PC-9 (cell line): ENCODE measurements at regions not wholly inside any gene's neighbourhood (a gene's known extent, or its start where the extent isn't known, plus 50 kb on each side); places are given as distances from the start of the nearest gene placed in this dataset.

Experiments
- BruUV-seq: library from RNA; stranded (reverse); fragments of 400-500 nt; replicated peaks from 2 replicates; lab custom pipeline; 2021; lab: Mats Ljungman, UMichigan
- CTCF ChIA-PET: fragments of 300-600 bp; sonication (Branson Sonifier 250); formaldehyde crosslinking; loops from one replicate; lab custom pipeline; 2022; ENCODE audit warnings: antibody characterized with exemption; lab: Charles Lee
- POLR2A ChIA-PET: fragments of 300-600 bp; sonication (Branson Sonifier 250); formaldehyde crosslinking; loops from one replicate; lab custom pipeline; 2022; ENCODE audit warnings: antibody characterized with exemption; ENCODE audit not compliant: unreplicated experiment; lab: Charles Lee
- DNase-seq, 2 experiments: peaks; one replicate each; pipeline versions ENCODE4 v3.0.0 to v3.0.0-alpha.2; 2015 to 2022; ENCODE audit warnings: mixed read lengths in 1 of 2
- H2AFZ ChIP-seq: fragments of 200-600 bp; sonication (generic); 2 replicates; pipeline ENCODE4 v1.8.1; 2017; ENCODE audit warnings: antibody characterized with exemption
- H3F3A ChIP-seq: fragments of 200-600 bp; sonication (generic); 2 replicates; pipeline ENCODE4 v1.8.1; 2017; ENCODE audit warnings: antibody characterized with exemption, mild to moderate bottlenecking, low read depth; ENCODE audit not compliant: insufficient read depth
- H3K27ac ChIP-seq: fragments of 200-600 bp; sonication (generic); 2 replicates; pipeline ENCODE4 v1.6.1; 2016; ENCODE audit warnings: mixed run types
- H3K27me3 ChIP-seq: fragments of 200-600 bp; sonication (generic); 2 replicates; pipeline ENCODE4 v1.6.1; 2016; ENCODE audit warnings: low read depth, mixed run types; ENCODE audit not compliant: insufficient read depth
- H3K36me3 ChIP-seq: fragments of 200-600 bp; sonication (generic); 2 replicates; pipeline ENCODE4 v1.6.1; 2016; ENCODE audit warnings: low read depth, mixed run types
- H3K4me1 ChIP-seq: fragments of 200-600 bp; sonication (generic); replicated peaks from 2 replicates; pipeline ENCODE4 v1.6.1; 2016; ENCODE audit warnings: mixed run types; ENCODE audit not compliant: insufficient read depth
- H3K4me2 ChIP-seq: fragments of 200-600 bp; sonication (generic); 2 replicates; pipeline ENCODE4 v1.6.1; 2017; ENCODE audit warnings: mixed run types
- H3K4me3 ChIP-seq: fragments of 200-600 bp; sonication (generic); 2 replicates; pipeline ENCODE4 v1.6.1; 2016; ENCODE audit warnings: mixed run types
- H3K79me2 ChIP-seq: fragments of 200-600 bp; sonication (generic); 2 replicates; pipeline ENCODE4 v1.6.1; 2017; ENCODE audit warnings: low read depth, mixed run types
- H3K9me2 ChIP-seq: fragments of 200-600 bp; sonication (generic); 2 replicates; pipeline ENCODE4 v1.8.1; 2017; ENCODE audit warnings: mild to moderate bottlenecking; ENCODE audit not compliant: insufficient read depth
- H3K9me3 ChIP-seq: fragments of 200-600 bp; sonication (generic); 2 replicates; pipeline ENCODE4 v1.8.1; 2016; ENCODE audit warnings: low read depth; ENCODE audit not compliant: insufficient read depth
- H4K20me1 ChIP-seq: fragments of 200-600 bp; sonication (generic); 2 replicates; pipeline ENCODE4 v1.8.1; 2017; ENCODE audit not compliant: insufficient read depth
- EZH2 ChIP-seq: fragments of 200-600 bp; sonication (generic); IDR thresholded peaks from 2 replicates; pipeline ENCODE4 v1.8.0; 2017; ENCODE audit warnings: antibody characterized with exemption, low read depth
- intact Hi-C: fragments of 100-400 bp; cut with micrococcal nuclease; formaldehyde crosslinking; loops from one replicate; pipeline ENCODE4 v1.10.0; 2022; ENCODE audit not compliant: unreplicated experiment
- TF ChIP-seq, protein P1 (sequence below): fragments of 200-600 bp; sonication (generic); conservative IDR thresholded peaks from 2 replicates; pipeline ENCODE4 v1.6.1; 2017; ENCODE audit warnings: mixed run types, antibody characterized with exemption, mild to moderate bottlenecking, moderate library complexity

DNA sequence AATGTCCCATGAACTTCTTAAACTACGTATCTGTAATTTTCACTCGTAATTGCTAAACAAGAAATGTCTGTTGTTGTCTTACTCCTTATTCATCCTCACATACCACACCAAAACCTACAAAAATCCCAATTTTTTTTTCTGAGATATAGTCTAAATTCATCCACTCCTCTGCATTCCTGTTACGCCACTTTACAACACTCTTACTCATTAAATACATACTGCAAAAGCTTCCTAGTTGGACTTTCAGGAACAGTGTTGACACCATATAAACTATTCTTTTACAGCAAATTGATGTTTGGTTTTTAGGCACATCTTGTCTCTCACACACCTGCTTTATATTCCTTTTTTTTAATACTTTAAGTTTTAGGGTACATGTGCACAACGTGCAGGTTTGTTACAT is 934.9 kb upstream of the CADM2 start:
- intact Hi-C loops = no loop called here
- Histone ChIP-seq H2AFZ (no peak overlapping the region), H3K4me2 (no peak overlapping the region), H3K9me2 (no peaks in the 10 kb centered on the region), H3K36me3 (no peaks in the 10 kb centered on the region), H3K79me2 (no peaks in the 10 kb centered on the region), H3K9me3 (no peaks in the 10 kb centered on the region), H3K4me1 (no peaks in the 10 kb centered on the region), H3K27ac (no peak overlapping the region), H3K4me3 (no peak overlapping the region), H3K27me3 (no peaks in the 10 kb centered on the region), H3F3A (no peaks in the 10 kb centered on the region), H4K20me1 (no peaks in the 10 kb centered on the region)
- POLR2A ChIA-PET = no interaction called here
- TF ChIP-seq, protein P1, sequence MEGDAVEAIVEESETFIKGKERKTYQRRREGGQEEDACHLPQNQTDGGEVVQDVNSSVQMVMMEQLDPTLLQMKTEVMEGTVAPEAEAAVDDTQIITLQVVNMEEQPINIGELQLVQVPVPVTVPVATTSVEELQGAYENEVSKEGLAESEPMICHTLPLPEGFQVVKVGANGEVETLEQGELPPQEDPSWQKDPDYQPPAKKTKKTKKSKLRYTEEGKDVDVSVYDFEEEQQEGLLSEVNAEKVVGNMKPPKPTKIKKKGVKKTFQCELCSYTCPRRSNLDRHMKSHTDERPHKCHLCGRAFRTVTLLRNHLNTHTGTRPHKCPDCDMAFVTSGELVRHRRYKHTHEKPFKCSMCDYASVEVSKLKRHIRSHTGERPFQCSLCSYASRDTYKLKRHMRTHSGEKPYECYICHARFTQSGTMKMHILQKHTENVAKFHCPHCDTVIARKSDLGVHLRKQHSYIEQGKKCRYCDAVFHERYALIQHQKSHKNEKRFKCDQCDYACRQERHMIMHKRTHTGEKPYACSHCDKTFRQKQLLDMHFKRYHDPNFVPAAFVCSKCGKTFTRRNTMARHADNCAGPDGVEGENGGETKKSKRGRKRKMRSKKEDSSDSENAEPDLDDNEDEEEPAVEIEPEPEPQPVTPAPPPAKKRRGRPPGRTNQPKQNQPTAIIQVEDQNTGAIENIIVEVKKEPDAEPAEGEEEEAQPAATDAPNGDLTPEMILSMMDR = no peak
- TF ChIP-seq EZH2 = no peak
- BruUV-seq = no TSS peak
- CTCF ChIA-PET = no interaction called here
- no peak for DNase-seq

DNA sequence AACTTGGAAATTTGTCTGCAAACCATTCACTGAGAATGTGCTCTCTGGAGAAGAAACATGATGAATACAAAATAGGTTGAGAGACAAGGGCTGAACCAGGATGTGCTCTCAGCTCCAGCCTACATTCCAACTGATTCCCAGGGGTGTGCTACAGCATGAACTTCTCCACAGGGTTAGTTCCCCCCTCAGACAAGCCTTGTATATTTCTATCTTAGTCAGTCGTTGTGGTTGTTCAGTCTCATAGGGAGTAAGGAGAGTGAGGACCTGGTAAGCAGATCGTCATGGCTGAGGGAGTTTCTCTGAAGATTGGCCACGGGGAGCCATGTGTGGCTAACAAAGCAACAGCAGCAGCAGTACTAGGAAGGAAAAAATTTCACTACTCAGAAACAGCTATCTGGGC is 919.7 kb upstream of the CADM2 start:
- POLR2A ChIA-PET = no interaction called here
- no TSS peak for BruUV-seq
- no peaks in the 10 kb centered on the region for H3K79me2 ChIP-seq
- H3K9me2 ChIP-seq = no peaks in the 10 kb centered on the region
- no peaks in the 10 kb centered on the region for H3K9me3 ChIP-seq
- no peaks in the 10 kb centered on the region for H3K4me1 ChIP-seq
- 0 out of 2 replicates have a peak overlapping the region, but pooled peaks have one; percentile 20 for H2AFZ ChIP-seq
- no peak overlapping the region for H3K4me3 ChIP-seq
- intact Hi-C loops = no loop called here
- no peak for DNase-seq
- no peaks in the 10 kb centered on the region for H4K20me1 ChIP-seq
- H3K27me3 ChIP-seq = no peaks in the 10 kb centered on the region
- H3K27ac ChIP-seq = no peak overlapping the region
- H3K36me3 ChIP-seq = no peaks in the 10 kb centered on the region
- TF ChIP-seq, protein P1 = no peak
- no peak for TF ChIP-seq EZH2
- CTCF ChIA-PET = no interaction called here
- H3K4me2 ChIP-seq = no peak overlapping the region
- H3F3A ChIP-seq = no peaks in the 10 kb centered on the region

DNA sequence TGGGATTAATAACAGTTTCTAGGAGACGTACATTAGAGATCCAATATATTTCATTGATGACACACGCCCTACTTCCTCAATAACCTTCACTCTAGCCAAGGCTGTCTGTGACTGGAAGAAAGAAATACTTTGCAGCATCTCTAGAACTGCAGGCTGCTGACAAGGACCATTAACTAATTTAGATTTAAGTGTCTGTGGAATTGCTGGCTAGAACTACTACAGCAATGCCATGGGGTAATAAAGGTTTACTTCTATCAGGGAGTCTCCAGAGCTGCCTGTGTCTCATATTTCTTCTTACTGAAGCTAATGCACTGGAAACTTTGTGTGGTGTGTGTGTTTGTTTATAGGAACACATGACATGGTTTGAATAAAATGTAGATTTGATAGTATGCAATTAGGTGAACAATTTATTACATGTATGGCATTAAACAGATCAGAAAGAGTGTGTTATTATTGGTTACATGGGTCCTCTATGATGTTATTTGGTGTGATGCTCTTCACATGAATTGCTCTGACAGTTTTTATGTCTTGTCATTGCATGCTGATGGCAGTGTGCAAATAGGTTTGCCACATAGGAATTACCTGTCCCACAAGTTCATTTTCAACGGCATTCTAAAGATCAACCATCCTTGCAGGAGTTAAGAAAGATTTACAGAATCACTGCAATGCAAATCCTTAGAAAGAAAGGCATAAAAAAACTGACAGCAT is 916.2 kb upstream of the CADM2 start:
- Histone ChIP-seq H3K27ac (no peak overlapping the region), H3K36me3 (no peaks in the 10 kb centered on the region), H3K79me2 (no peaks in the 10 kb centered on the region), H3K4me3 (no peak overlapping the region), H3K9me3 (no peaks in the 10 kb centered on the region), H3K4me1 (no peaks in the 10 kb centered on the region), H2AFZ (no peak overlapping the region), H3K27me3 (no peaks in the 10 kb centered on the region), H3F3A (no peaks in the 10 kb centered on the region), H3K9me2 (no peaks in the 10 kb centered on the region), H3K4me2 (no peak overlapping the region), H4K20me1 (no peaks in the 10 kb centered on the region)
- BruUV-seq = no TSS peak
- DNase-seq = no peak
- ChIA-PET POLR2A (no interaction called here), CTCF (no interaction called here)
- TF ChIP-seq, protein P1 = no peak
- TF ChIP-seq EZH2 = no peak
- intact Hi-C loops = no loop called here
